B cell (primary cell): ENCODE measurements at regions not wholly inside any gene's neighbourhood (a gene's known extent, or its start where the extent isn't known, plus 50 kb on each side); places are given as distances from the start of the nearest gene placed in this dataset.

Experiments used
- ATAC-seq: fragments of 200-7000 bp; cut with Tn5 transposase; one replicate; pipeline ENCODE4 v1.10.0; 2021; ENCODE audit warnings: low read depth, mild to moderate bottlenecking, moderate number of reproducible peaks, moderate library complexity
- CTCF ChIA-PET: fragments of 350-600 bp; sonication (Branson Sonifier 250); formaldehyde crosslinking; loops from one replicate; lab custom pipeline; 2021; ENCODE audit warnings: antibody characterized with exemption, inconsistent platforms; lab: Charles Lee
- POLR2A ChIA-PET: fragments of 350-600 bp; sonication (Branson Sonifier 250); formaldehyde crosslinking; loops from one replicate; lab custom pipeline; 2021; ENCODE audit warnings: antibody characterized with exemption; lab: Charles Lee
- DNase-seq: peaks from one replicate; pipeline ENCODE4 v3.0.0; 2013
- H2AFZ ChIP-seq: 2 replicates; pipeline ENCODE4 v1.6.1; 2012; ENCODE audit warnings: mild to moderate bottlenecking, low read depth, low read length; ENCODE audit not compliant: insufficient read depth, poor library complexity, severe bottlenecking
- H3K27ac ChIP-seq, 2 donors: 1 replicate in 1 of 2; 2 replicates in 1 of 2; pipeline ENCODE4 v1.5.1; 2012 to 2013; ENCODE audit warnings: low read length in 2 of 2, mild to moderate bottlenecking in 2 of 2, moderate library complexity in 1 of 2
- H3K27me3 ChIP-seq, 4 experiments: fragments of 200-600 bp in 1 of 4; sonication (generic) in 1 of 4; replicated peaks in 1 of 4; 1 replicate in 2 of 4; 2 replicates in 2 of 4; pipeline versions ENCODE4 v1.6.1 to v1.7.0; 2013 to 2016; ENCODE audit warnings: low read length in 3 of 4, mild to moderate bottlenecking in 2 of 4, mixed read lengths in 1 of 4, moderate library complexity in 1 of 4; ENCODE audit not compliant: insufficient read depth in 4 of 4, control insufficient read depth in 3 of 4; ENCODE audit errors: control extremely low read depth in 1 of 4
- H3K36me3 ChIP-seq, 2 experiments: replicated peaks in 1 of 2; 1 replicate in 1 of 2; 2 replicates in 1 of 2; pipeline versions ENCODE4 v1.6.1 to v1.7.1; 2013; ENCODE audit warnings: low read length in 1 of 2; ENCODE audit not compliant: insufficient read depth in 2 of 2, control insufficient read depth in 1 of 2; ENCODE audit errors: control extremely low read depth in 1 of 2, extremely low read depth in 1 of 2
- H3K4me1 ChIP-seq, 2 donors: fragments of 200-600 bp in 1 of 2; sonication (generic) in 1 of 2; 1 replicate in 1 of 2; 2 replicates in 1 of 2; pipeline versions ENCODE4 v1.5.1 to v1.6.1; 2013 to 2017; ENCODE audit warnings: low read length in 2 of 2; ENCODE audit not compliant: control insufficient read depth in 2 of 2, insufficient read depth in 2 of 2
- H3K4me2 ChIP-seq: replicated peaks from 2 replicates; pipeline ENCODE3; 2012; ENCODE audit warnings: mild to moderate bottlenecking, low read depth, low read length; ENCODE audit not compliant: poor library complexity, severe bottlenecking
- H3K4me3 ChIP-seq, 5 experiments: fragments of 200-600 bp in 1 of 5; sonication (generic) in 1 of 5; 1 replicate in 3 of 5; 2 replicates in 2 of 5; pipeline versions ENCODE4 v1.5.1 to v1.7.0; 2011 to 2016; ENCODE audit warnings: low read length in 4 of 5, mild to moderate bottlenecking in 4 of 5, low read depth in 2 of 5, control low read depth in 1 of 5, moderate library complexity in 1 of 5; ENCODE audit not compliant: insufficient read depth in 1 of 5; ENCODE audit errors: control extremely low read depth in 1 of 5, extremely low read depth in 1 of 5
- H3K79me2 ChIP-seq: fragments of 200-600 bp; sonication (generic); one replicate; pipeline ENCODE4 v1.6.0; 2016; ENCODE audit warnings: low read length; ENCODE audit not compliant: control insufficient read depth, insufficient read depth
- H3K9ac ChIP-seq: fragments of 200-600 bp; sonication (generic); 2 replicates; pipeline ENCODE4 v1.6.1; 2017; ENCODE audit warnings: mild to moderate bottlenecking, low read length, moderate library complexity
- H3K9me3 ChIP-seq, 3 donors: one replicate each; pipeline versions ENCODE4 v1.6.1 to v1.7.1; 2013; ENCODE audit warnings: low read length in 2 of 3; ENCODE audit not compliant: control insufficient read depth in 2 of 3, insufficient read depth in 1 of 3; ENCODE audit errors: control extremely low read depth in 1 of 3
- H4K20me1 ChIP-seq: 2 replicates; pipeline ENCODE4 v1.6.0; 2012; ENCODE audit warnings: mild to moderate bottlenecking, low read length; ENCODE audit not compliant: insufficient read depth, control insufficient read depth, poor library complexity, severe bottlenecking
- H3K27ac Mint-ChIP-seq: one replicate; pipeline ENCODE4 v1.8.0; 2021; ENCODE audit warnings: mixed read lengths
- H3K27me3 Mint-ChIP-seq: one replicate; pipeline ENCODE4 v1.8.0; 2021; ENCODE audit warnings: mixed read lengths
- H3K4me1 Mint-ChIP-seq: one replicate; pipeline ENCODE4 v1.8.0; 2021; ENCODE audit warnings: mixed read lengths
- H3K4me3 Mint-ChIP-seq: one replicate; pipeline ENCODE4 v1.8.0; 2021; ENCODE audit warnings: mixed read lengths
- H3K9me3 Mint-ChIP-seq: one replicate; pipeline ENCODE4 v1.8.0; 2022; ENCODE audit warnings: mixed read lengths; ENCODE audit not compliant: insufficient read depth
- CTCF ChIP-seq: fragments of 200-600 bp; IDR thresholded peaks from one replicate; pipeline ENCODE4 v1.8.0; 2022; ENCODE audit warnings: antibody characterized with exemption, mild to moderate bottlenecking
- EZH2 ChIP-seq: IDR thresholded peaks from 2 replicates; pipeline ENCODE4 v1.6.1; 2012; ENCODE audit warnings: borderline replicate concordance, low read depth, mild to moderate bottlenecking, moderate library complexity, low read length; ENCODE audit not compliant: insufficient read depth, poor library complexity, severe bottlenecking
- WGBS: methylation state at CpG from one replicate; pipeline ENCODE4 v1.1.5; 2013; ENCODE audit warnings: missing lambda C conversion rate; ENCODE audit not compliant: insufficient coverage; 5-methylcytosine and 5-hydroxymethylcytosine counted together
- intact Hi-C: fragments of 100-400 bp; cut with micrococcal nuclease; formaldehyde crosslinking; loops from one replicate; pipeline ENCODE4 v1.10.0; 2022

DNA sequence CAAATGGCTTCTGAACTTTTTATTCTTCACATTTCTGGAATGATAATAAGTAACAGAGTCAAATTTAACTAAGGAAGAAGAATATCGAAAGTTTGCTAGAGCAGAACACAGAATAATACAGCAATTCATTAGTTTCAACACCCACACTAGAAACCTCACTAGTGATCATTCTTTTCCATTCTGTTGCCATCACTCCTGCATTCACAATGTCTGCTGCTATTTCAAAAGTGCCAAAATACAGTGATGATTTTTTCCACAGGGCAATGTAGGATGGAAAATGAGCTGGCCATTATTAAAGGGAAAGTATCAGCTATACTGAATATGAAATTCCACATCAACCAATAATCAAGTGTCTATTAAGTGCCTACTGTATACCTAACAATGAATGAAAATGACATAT, 186.7 kb downstream of the USP46 start:
- Mint-ChIP-seq H3K27ac (no peak overlapping the region), H3K4me1 (no peaks in the 10 kb centered on the region), H3K9me3 (peaks cover 4% of the 10 kb centered on the region), H3K4me3 (no peak overlapping the region), H3K27me3 (peaks cover 11% of the 10 kb centered on the region)
- Histone ChIP-seq H3K4me2 (no peak overlapping the region), H4K20me1 (no peaks in the 10 kb centered on the region), H3K9ac (no peak overlapping the region), H3K79me2 (no peaks in the 10 kb centered on the region), H2AFZ (no peak overlapping the region), H3K27ac (no peak overlapping the region), H3K9me3 (no peaks in the 10 kb centered on the region), H3K27me3 (no peaks in the 10 kb centered on the region), H3K36me3 (no peaks in the 10 kb centered on the region), H3K4me3 (no peak overlapping the region), H3K4me1 (no peaks in the 10 kb centered on the region)
- no peak for ATAC-seq
- ChIA-PET POLR2A (no interaction called here), CTCF (no interaction called here)
- TF ChIP-seq EZH2 (no peak), CTCF (no peak)
- no peak for DNase-seq
- intact Hi-C loops = no loop called here
- no CpG with 5 or more reads among the region's 1 CpG for WGBS

- H4K20me1 ChIP-seq = no peaks in the 10 kb centered on the region
- POLR2A ChIA-PET = no interaction called here
- CTCF ChIA-PET = no interaction called here
- Mint-ChIP-seq H3K27me3 (peaks cover 11% of the 10 kb centered on the region), H3K4me3 (no peak overlapping the region), H3K27ac (no peak overlapping the region), H3K9me3 (no peaks in the 10 kb centered on the region), H3K4me1 (no peaks in the 10 kb centered on the region)
- no peak for ATAC-seq
- no peak overlapping the region for H2AFZ ChIP-seq
- no peak overlapping the region for H3K4me3 ChIP-seq
- no peak overlapping the region for H3K9ac ChIP-seq
- no peak overlapping the region for H3K4me2 ChIP-seq
- DNase-seq = no peak
- TF ChIP-seq CTCF (no peak), EZH2 (no peak)
- intact Hi-C loops = no loop called here
- no peak overlapping the region for H3K27ac ChIP-seq
- H3K36me3 ChIP-seq = no peaks in the 10 kb centered on the region
- no CpG with 5 or more reads among the region's 3 CpGs for WGBS
- H3K79me2 ChIP-seq = no peaks in the 10 kb centered on the region
- no peaks in the 10 kb centered on the region for H3K27me3 ChIP-seq
- H3K9me3 ChIP-seq = no peaks in the 10 kb centered on the region
- H3K4me1 ChIP-seq = no peaks in the 10 kb centered on the region
Observed at GRCh38 chr4:52477191-52477780, 181.8 kb downstream of the USP46 start.
